Fibroblast of skin of abdomen (primary cell): ENCODE measurements at regions not wholly inside any gene's neighbourhood (a gene's known extent, or its start where the extent isn't known, plus 50 kb on each side); places are given as distances from the start of the nearest gene placed in this dataset.
"Not testable (repeated sequence)": the region's sequence is repeated elsewhere in the genome, so short reads cannot be mapped to it uniquely, and the experiment has no call there.

Experiments used
- DNase-seq: peaks from one replicate; pipeline ENCODE4 v3.0.0-alpha.2; 2013

GRCh38 chr3:177800147-177800546, 602.9 kb upstream of the TBL1XR1 start:
- DNase-seq: peak; percentile 64

DNA sequence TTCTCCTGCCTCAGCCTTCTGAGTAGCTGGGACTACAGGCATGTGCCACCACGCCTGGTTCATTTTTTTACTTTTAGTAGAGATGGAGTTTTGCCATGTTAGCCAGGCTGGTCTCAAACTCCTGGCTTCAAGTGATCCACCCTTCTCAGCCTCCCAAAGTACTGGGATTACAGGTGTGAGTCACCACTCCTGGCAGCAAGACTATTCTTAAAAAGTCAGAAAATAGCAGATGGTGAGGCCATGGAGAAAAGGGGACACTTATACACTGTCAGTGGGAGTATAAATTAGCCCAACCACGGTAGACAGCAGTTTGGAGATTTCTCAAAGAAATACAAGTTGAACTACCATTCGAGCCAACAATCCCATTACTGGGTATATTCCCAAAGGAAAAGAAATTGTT, 603.3 kb upstream of the TBL1XR1 start:
- DNase-seq: peak; percentile 54

DNA sequence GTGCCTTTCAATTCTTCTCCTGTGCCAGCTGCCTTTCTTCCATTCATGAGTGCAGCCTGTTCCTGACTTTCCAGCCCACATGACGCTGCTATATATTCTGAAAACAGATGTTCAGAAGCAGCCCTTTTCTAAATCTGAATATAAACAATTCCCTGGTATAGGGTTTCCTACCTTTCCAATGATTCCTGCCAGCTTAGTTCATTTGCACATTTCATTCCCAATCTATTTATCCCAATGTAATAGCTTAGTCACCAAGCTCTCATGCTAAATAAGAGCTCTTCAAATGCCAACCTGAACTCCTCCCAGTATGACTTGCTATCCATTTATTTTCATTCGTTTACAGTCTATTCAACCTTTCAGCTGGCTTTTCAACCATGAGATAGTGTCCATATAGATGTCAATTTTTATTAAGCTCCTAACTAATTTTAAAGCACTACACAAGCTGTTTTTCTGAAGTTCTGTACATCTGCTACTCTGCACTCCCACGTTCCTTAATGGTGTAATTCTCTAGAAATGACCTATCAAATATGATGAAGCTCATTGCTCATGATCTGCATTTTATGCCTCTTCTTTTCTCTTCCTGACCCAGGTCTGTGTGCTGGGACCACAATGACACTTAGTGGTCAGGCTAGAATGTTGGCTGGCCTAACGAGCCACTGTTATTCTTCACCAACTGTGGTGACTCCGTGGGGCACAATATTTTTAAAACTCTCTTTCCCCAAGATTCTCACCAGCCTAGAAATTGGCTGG, 605.0 kb upstream of the TBL1XR1 start:
- DNase-seq: peak; percentile 48

GRCh38 chr3:177803500-177803899, 606.2 kb upstream of the TBL1XR1 start:
- DNase-seq: no peak

DNA sequence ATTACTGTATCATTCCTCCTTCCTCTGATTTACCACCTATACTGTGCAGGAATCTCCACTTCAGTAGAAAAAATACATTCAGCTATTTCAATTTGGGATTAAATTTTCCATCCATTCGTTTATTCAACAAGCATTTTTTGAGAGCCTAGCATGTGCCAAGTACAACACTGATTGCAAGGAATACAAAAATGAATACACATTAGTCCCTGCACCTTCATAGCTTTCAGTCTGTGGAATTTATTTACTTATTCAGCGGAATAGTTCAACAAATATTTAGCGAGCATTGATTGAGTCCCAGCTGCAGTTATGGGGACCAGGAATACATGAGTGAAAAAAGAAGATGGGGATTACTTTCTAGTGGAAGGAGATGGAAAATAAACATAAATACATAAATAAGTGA, 606.8 kb upstream of the TBL1XR1 start:
- no peak for DNase-seq

- no peak for DNase-seq
Observed at GRCh38 chr3:177804646-177805045, 607.4 kb upstream of the TBL1XR1 start.

GRCh38 chr3:177807150-177807875, 610.0 kb upstream of the TBL1XR1 start:
- DNase-seq: no peak

DNA sequence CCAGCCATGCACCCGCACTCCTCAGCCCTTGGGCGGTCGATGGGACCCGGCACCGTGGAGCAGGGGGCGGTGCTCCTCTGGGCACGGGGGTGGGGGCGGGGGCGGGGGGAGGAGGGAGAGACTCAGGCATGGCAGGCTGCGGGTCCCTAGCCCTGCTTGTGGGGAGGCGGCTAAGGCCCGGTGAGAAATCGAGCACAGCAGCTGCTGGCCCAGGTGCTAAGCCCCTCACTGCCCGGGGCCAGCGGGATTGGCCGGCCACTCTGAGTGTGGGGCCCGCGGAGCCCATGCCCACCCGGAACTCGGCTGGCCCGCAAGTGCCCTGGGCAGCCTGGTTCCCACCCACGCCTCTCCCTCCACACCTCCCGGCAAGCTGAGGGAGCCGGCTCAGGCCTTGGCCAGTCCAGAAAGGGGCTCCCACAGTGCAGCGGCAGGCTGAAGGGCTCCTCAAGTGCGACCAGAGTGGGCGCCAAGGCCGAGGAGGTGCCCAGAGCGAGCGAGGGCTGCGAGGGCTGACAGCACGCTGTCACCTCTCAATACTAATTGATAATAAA, 611.7 kb upstream of the TBL1XR1 start:
- DNase-seq: not testable (repeated sequence)

DNA sequence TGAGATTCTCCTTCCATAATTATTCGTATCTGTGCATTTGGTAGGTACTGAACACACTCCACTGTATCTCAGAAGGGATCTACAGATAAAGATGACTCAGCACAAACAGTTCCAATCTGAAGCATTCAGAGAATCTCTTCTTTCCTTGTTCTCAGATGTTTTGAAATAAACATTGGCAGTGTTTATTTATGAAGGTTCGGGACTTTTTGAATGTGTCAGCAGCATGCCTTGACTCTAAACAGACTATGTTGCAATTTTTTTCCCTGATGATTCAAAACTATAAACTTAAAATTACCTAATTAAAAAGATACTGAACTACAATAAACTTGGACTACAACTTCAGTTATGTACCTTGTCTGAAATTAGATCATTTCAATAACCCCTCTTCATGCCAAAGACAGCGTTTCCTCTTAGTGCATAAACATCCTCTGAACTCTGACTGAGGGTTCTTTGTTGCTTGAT, 612.9 kb upstream of the TBL1XR1 start:
- DNase-seq: peak; percentile 67

DNA sequence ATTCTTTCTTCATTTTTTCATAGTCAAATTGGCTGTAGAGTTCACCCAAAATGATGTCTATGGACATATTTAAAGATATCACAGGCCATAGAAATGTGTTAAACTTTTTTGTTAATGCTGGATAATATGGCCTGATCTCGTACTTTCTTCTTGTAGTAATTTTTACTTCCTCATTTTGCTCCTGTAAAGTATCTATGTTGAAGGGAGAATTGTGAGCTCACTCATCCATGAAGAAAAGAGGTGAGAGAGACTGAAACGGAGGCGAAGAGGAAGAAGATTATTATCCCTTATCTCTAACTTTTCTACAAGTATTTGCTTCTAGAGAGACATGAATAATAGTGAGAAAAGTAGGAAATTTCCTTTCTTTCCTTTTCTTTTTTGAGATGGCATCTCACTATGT, 613.8 kb upstream of the TBL1XR1 start:
- DNase-seq: no peak

GRCh38 chr3:177811835-177812234, 614.6 kb upstream of the TBL1XR1 start:
- no peak for DNase-seq

- no peak for DNase-seq
Observed at GRCh38 chr3:177812492-177812891, 615.2 kb upstream of the TBL1XR1 start.

DNA sequence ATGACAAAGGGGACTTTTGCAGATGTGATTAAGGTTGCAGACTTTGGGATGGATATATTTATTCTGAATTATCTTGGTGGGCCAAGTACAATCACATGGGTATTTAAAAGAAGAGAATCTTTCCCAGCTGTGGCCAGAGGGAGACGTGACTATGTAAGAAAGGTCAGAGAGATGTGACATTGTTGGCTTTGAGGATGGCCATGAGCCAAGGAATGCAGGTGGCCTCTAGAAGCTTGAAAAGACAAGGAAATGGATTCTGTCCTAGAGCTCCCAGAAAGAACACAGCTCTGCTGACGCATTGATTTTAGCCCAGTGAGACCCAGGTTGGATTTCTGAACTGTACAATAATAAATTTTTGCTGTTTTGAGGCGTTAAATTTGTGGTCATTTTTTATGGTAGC, 616.0 kb upstream of the TBL1XR1 start:
- no peak for DNase-seq

DNA sequence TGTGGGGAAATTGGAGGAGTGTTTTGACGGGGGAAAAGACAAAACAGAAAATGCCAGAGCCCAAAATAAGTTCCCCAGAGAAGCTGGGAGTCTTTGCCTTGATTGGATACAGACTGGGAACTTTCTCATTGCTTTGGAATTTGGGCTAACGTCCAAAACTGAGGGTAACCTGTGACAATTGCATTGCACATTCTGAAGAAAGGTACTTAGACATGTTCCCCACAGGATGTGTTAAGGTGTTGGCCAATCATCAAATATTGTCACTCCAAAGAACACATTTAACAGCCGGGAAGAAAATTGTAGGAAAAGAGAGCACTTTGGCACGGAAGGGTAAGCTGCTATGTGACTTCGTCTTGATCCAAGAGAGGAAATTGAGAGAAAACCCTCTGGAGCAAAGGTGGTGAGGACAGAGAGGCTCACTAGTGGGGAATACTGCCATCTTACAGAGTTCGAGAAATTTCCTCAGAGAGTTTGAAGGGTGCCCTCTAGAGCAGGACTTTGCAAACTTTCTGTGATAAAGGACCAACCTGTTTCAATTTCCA, 619.5 kb upstream of the TBL1XR1 start:
- DNase-seq: peak; percentile 78

DNA sequence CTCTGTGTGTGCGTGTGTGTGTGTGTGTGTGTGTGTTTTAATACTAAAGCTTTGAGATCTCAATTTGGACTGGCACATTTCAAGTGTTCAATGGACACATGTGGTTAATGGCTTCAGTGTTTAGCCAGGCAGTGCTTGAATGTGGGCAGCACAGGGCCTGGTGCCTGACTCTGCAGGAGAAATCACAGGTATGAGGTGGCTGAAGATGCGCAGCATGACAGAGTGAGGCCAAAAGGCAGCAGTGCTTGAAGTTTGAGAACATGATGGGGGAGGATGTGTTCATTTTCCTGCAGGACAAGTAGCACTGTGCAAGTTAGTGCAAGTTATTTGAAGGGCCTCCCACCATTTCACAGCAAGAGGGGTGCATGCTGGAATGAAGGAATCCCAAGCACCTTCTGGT, 620.5 kb upstream of the TBL1XR1 start:
- no peak for DNase-seq

GRCh38 chr3:177818712-177819240, 621.5 kb upstream of the TBL1XR1 start:
- no peak for DNase-seq

- peak; percentile 84 for DNase-seq
Observed at GRCh38 chr3:177820683-177821316, 623.5 kb upstream of the TBL1XR1 start.

- DNase-seq: peak; percentile 49
Observed at GRCh38 chr3:177822681-177823096, 625.4 kb upstream of the TBL1XR1 start.

GRCh38 chr3:177823701-177824189, 626.5 kb upstream of the TBL1XR1 start:
- no peak for DNase-seq

GRCh38 chr3:177824190-177824786, 627.0 kb upstream of the TBL1XR1 start:
- DNase-seq: peak; percentile 44

GRCh38 chr3:177824841-177825240, 627.6 kb upstream of the TBL1XR1 start:
- DNase-seq: no peak

GRCh38 chr3:177826253-177826652, 629.0 kb upstream of the TBL1XR1 start:
- no peak for DNase-seq
